MM.1S (cell line): ENCODE measurements at regions not wholly inside any gene's neighbourhood (a gene's known extent, or its start where the extent isn't known, plus 50 kb on each side); places are given as distances from the start of the nearest gene placed in this dataset.

Experiments
- DNase-seq: peaks from one replicate; pipeline ENCODE4 v3.0.0-alpha.2; 2015
- H2AFZ ChIP-seq: fragments of 300-600 bp; sonication (generic); 2 replicates; pipeline ENCODE4 v1.6.0; 2016; ENCODE audit warnings: antibody characterized with exemption, low read length
- H3F3A ChIP-seq: fragments of 300-600 bp; sonication (generic); 2 replicates; pipeline ENCODE4 v1.6.1; 2016; ENCODE audit warnings: mild to moderate bottlenecking, antibody characterized with exemption, low read length, moderate library complexity, mixed read lengths; ENCODE audit not compliant: insufficient read depth
- H3K27ac ChIP-seq: fragments of 300-600 bp; sonication (generic); 2 replicates; pipeline ENCODE4 v1.5.1; 2016; ENCODE audit warnings: mild to moderate bottlenecking, low read length
- H3K27me3 ChIP-seq: fragments of 300-600 bp; sonication (generic); replicated peaks from 2 replicates; pipeline ENCODE4 v1.6.0; 2016; ENCODE audit warnings: low read length; ENCODE audit not compliant: insufficient read depth
- H3K36me3 ChIP-seq: fragments of 300-600 bp; sonication (generic); replicated peaks from 2 replicates; pipeline ENCODE4 v1.6.1; 2016; ENCODE audit warnings: mild to moderate bottlenecking, low read length, mixed read lengths; ENCODE audit not compliant: insufficient read depth
- H3K4me1 ChIP-seq: fragments of 300-600 bp; sonication (generic); 2 replicates; pipeline ENCODE4 v1.6.1; 2016; ENCODE audit warnings: low read length, mixed read lengths
- H3K4me2 ChIP-seq: fragments of 300-600 bp; sonication (generic); 2 replicates; pipeline ENCODE4 v1.6.0; 2016; ENCODE audit warnings: low read depth, low read length
- H3K4me3 ChIP-seq: fragments of 300-600 bp; sonication (generic); 2 replicates; pipeline ENCODE4 v1.5.1; 2016; ENCODE audit warnings: low read length, mixed read lengths
- H3K79me2 ChIP-seq: fragments of 300-600 bp; sonication (generic); 2 replicates; pipeline ENCODE4 v1.6.1; 2016; ENCODE audit warnings: mixed run types, low read length, mixed read lengths
- H3K9ac ChIP-seq: fragments of 300-600 bp; sonication (generic); 2 replicates; pipeline ENCODE4 v1.6.1; 2016; ENCODE audit warnings: low read length, mixed read lengths
- H3K9me2 ChIP-seq: fragments of 300-600 bp; sonication (generic); replicated peaks from 2 replicates; pipeline ENCODE4 v1.6.1; 2016; ENCODE audit warnings: mild to moderate bottlenecking, low read length, mixed read lengths; ENCODE audit not compliant: insufficient read depth
- H3K9me3 ChIP-seq: fragments of 300-600 bp; sonication (generic); replicated peaks from 2 replicates; pipeline ENCODE4 v1.6.1; 2016; ENCODE audit warnings: mild to moderate bottlenecking, low read length, mixed read lengths; ENCODE audit not compliant: insufficient read depth
- H4K20me1 ChIP-seq: fragments of 300-600 bp; sonication (generic); 2 replicates; pipeline ENCODE4 v1.6.1; 2016; ENCODE audit warnings: mild to moderate bottlenecking, low read length, moderate library complexity, mixed read lengths; ENCODE audit not compliant: insufficient read depth
- CTCF ChIP-seq: fragments of 300-600 bp; sonication (generic); IDR thresholded peaks from 2 replicates; pipeline ENCODE4 v1.5.1; 2016; ENCODE audit warnings: antibody characterized with exemption, low read length, mixed read lengths
- EZH2 ChIP-seq: fragments of 300-600 bp; sonication (generic); optimal IDR thresholded peaks from 2 replicates; pipeline ENCODE3; 2017; ENCODE audit warnings: low read depth, mild to moderate bottlenecking, antibody characterized with exemption, low read length, mixed read lengths
- EZH2phosphoT487 ChIP-seq: fragments of 300-600 bp; sonication (generic); IDR thresholded peaks from 2 replicates; pipeline ENCODE4 v1.6.1; 2018; ENCODE audit warnings: antibody characterized with exemption, low read length

GRCh38 chr7:49583440-49583839, 190.0 kb upstream of the VWC2 start:
- TF ChIP-seq CTCF = no peak

GRCh38 chr7:49596701-49597491, 176.5 kb upstream of the VWC2 start:
- no peak for DNase-seq
- no peaks in the 10 kb centered on the region for H3K4me1 ChIP-seq
- TF ChIP-seq CTCF = no peak
- no peak for TF ChIP-seq EZH2phosphoT487
- no peak for TF ChIP-seq EZH2
- H3K4me2 ChIP-seq = no peak overlapping the region
- no peak overlapping the region for H2AFZ ChIP-seq
- no peaks in the 10 kb centered on the region for H3K79me2 ChIP-seq
- no peaks in the 10 kb centered on the region for H3K9me3 ChIP-seq
- no peaks in the 10 kb centered on the region for H3K36me3 ChIP-seq
- H3F3A ChIP-seq = no peaks in the 10 kb centered on the region
- H3K27me3 ChIP-seq = no peaks in the 10 kb centered on the region
- no peak overlapping the region for H3K9ac ChIP-seq
- H3K9me2 ChIP-seq = no peaks in the 10 kb centered on the region
- H3K4me3 ChIP-seq = no peak overlapping the region
- no peak overlapping the region for H3K27ac ChIP-seq
- no peaks in the 10 kb centered on the region for H4K20me1 ChIP-seq

More at GRCh38 chr7:49583440-49583839, 190.0 kb upstream of the VWC2 start:
- no peak overlapping the region for H3K9ac ChIP-seq
- no peak overlapping the region for H2AFZ ChIP-seq
- no peaks in the 10 kb centered on the region for H3K4me1 ChIP-seq
- H3K27ac ChIP-seq = no peak overlapping the region
- H4K20me1 ChIP-seq = no peaks in the 10 kb centered on the region
- no peaks in the 10 kb centered on the region for H3K9me3 ChIP-seq
- H3K79me2 ChIP-seq = no peaks in the 10 kb centered on the region
- H3K4me3 ChIP-seq = no peak overlapping the region
- H3F3A ChIP-seq = no peaks in the 10 kb centered on the region
- no peak overlapping the region for H3K4me2 ChIP-seq
- H3K27me3 ChIP-seq = no peaks in the 10 kb centered on the region
- H3K36me3 ChIP-seq = no peaks in the 10 kb centered on the region
- no peaks in the 10 kb centered on the region for H3K9me2 ChIP-seq
- DNase-seq = no peak

- H3F3A ChIP-seq = no peaks in the 10 kb centered on the region
- no peaks in the 10 kb centered on the region for H3K9me2 ChIP-seq
- no peaks in the 10 kb centered on the region for H3K36me3 ChIP-seq
- H3K4me1 ChIP-seq = no peaks in the 10 kb centered on the region
- H3K27ac ChIP-seq = no peak overlapping the region
- no peaks in the 10 kb centered on the region for H4K20me1 ChIP-seq
- H2AFZ ChIP-seq = no peak overlapping the region
- TF ChIP-seq EZH2phosphoT487 (no peak), EZH2 (no peak)
- no peak for DNase-seq
- H3K9ac ChIP-seq = no peak overlapping the region
- H3K27me3 ChIP-seq = no peaks in the 10 kb centered on the region
- H3K4me3 ChIP-seq = no peak overlapping the region
- no peak overlapping the region for H3K4me2 ChIP-seq
- H3K79me2 ChIP-seq = no peaks in the 10 kb centered on the region
- no peaks in the 10 kb centered on the region for H3K9me3 ChIP-seq
These were observed 175.6 kb upstream of the VWC2 start for GRCh38 chr7:49597805-49598204.

GRCh38 chr7:49611951-49612350, 161.5 kb upstream of the VWC2 start:
- H3K27ac ChIP-seq = no peak overlapping the region
- H3K9me3 ChIP-seq = no peaks in the 10 kb centered on the region
- H3K4me3 ChIP-seq = no peak overlapping the region
- H3K79me2 ChIP-seq = no peaks in the 10 kb centered on the region
- H3F3A ChIP-seq = no peaks in the 10 kb centered on the region
- H4K20me1 ChIP-seq = no peaks in the 10 kb centered on the region
- H2AFZ ChIP-seq = no peak overlapping the region
- no peak for DNase-seq
- no peaks in the 10 kb centered on the region for H3K36me3 ChIP-seq
- no peak overlapping the region for H3K9ac ChIP-seq
- H3K4me1 ChIP-seq = no peaks in the 10 kb centered on the region
- no peak for TF ChIP-seq EZH2
- TF ChIP-seq CTCF = no peak
- TF ChIP-seq EZH2phosphoT487 = no peak
- no peaks in the 10 kb centered on the region for H3K9me2 ChIP-seq
- H3K27me3 ChIP-seq = no peaks in the 10 kb centered on the region
- H3K4me2 ChIP-seq = no peak overlapping the region
